NCI-H526 treated with DMSO at 0.1 percent for 48 hours (cell line): ENCODE measurements at regions not wholly inside any gene's neighbourhood (a gene's known extent, or its start where the extent isn't known, plus 50 kb on each side); places are given as distances from the start of the nearest gene placed in this dataset.
"Not testable (repeated sequence)": the region's sequence is repeated elsewhere in the genome, so short reads cannot be mapped to it uniquely, and the experiment has no call there.

Experiments used
- DNase-seq: peaks from one replicate; lab custom pipeline; 2025; lab: John Stamatoyannopoulos, UW

DNA sequence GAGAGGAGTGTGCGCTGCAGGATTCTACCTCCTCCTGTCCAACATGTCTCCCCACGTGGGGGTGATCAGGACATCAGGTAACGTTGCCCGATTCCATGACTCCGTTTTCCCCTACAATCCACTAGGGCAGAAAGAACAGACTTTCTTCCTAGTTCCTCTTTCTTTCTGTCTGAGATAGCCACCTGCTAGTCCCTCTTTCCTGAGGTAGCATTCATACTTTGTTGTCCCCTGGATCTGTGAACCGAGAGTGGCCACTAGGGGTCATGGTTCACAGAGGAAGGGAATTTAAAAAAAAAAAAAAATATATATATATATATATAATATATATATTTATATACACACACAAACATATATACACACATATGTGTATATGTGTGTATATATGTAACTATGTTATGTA, 210.0 kb upstream of the ZNF521 start:
- DNase-seq, result no peak

DNA sequence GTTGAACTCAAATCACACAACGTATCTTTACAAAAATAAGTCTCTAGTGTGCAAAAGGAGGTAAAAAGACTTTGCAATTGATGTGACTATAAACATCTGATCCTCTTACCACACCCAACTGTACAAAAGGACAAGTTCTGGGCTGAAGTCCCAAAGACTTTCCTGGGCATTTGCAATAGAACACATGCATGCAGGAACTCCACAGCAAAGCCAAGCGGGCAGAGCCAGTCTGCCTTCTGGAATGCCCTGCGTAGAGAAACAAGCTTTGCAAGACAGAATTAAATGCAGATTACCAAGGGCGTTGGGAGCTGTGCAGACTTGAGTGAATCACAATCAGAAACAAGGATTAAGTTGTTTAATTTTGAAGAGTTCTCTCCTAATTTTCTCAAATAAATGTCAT, 208.4 kb upstream of the ZNF521 start:
- no peak for DNase-seq

DNA sequence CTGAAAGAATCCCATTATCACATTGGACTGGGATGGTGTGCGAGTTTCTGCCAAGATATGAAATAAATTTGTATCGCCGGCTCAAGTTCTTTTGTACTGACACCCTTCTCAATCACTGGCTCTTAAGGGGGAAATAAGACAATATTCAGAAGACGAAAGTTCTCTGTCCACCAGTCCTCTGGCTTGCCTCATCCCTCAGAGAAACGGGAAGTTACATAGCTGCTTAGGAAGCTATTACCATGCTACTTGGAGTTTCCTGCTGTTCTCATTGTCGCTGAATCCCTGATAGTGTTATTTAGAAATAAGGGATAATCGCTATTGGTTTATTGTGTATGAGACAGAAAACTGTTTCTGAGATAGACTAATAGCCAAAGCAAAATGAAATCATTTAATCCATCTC, 205.0 kb upstream of the ZNF521 start:
- no peak for DNase-seq

DNA sequence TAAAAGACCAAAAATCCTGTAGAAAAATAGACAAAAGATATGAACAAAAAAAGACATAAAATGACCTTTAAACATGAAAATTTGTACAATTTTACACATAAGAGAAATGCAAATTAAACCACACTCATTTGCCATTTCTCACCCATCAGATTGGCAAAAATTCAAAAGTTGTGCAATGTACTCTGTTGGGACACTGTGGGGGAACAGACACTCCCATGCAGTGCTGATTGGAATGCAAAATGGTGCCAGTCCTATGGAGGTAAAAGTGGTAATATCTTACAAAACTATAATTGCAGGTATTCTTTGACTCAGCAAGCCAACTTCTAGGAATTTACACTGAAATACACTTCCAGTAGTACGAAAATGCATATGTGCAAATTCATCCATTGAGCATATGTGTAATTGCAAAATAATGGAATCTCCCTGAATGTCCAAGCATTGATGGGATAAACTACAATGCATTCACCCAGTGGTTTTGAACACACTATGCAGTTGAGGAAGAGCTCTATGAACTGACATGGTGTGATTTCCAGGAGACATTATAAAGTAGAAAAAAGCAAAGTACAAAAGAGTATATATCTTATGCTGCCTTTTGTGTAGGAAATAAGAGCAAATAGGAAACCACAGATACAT, 201.8 kb upstream of the ZNF521 start:
- DNase-seq, result no peak

DNA sequence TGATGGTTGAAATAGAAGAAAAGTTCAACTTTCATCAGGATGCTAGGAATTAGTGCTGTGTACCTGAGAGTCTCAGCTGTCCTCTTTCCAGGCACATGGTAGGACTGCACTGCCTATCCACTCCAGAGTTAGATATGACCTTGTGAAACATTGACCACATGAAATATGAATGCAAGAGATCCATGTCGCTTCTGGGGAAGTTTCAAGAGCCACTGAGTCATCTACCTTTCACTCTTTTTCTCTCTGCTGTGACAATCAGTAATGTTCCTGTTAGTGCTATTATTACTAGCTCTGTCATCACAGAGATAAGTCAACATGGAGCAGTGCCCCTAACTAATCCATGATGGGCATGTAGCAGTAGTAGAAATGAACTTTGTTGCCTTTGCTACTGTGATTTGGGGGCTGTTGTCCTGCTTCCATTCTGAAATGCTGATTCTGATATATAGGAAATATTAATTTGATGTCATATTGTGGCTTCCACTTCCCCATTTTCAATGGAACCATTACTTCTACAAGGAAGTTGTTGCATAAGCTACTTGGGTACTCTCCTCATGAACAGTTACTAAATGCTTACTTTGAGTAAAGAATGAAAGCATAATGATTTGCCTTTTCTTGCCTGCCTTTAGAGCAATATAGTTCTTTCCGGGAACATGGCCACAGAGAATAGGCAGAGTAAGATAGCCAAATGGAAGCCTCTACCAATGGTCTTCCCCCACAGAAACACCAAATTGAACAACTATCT, 192.8 kb upstream of the ZNF521 start:
- DNase-seq, result no peak

DNA sequence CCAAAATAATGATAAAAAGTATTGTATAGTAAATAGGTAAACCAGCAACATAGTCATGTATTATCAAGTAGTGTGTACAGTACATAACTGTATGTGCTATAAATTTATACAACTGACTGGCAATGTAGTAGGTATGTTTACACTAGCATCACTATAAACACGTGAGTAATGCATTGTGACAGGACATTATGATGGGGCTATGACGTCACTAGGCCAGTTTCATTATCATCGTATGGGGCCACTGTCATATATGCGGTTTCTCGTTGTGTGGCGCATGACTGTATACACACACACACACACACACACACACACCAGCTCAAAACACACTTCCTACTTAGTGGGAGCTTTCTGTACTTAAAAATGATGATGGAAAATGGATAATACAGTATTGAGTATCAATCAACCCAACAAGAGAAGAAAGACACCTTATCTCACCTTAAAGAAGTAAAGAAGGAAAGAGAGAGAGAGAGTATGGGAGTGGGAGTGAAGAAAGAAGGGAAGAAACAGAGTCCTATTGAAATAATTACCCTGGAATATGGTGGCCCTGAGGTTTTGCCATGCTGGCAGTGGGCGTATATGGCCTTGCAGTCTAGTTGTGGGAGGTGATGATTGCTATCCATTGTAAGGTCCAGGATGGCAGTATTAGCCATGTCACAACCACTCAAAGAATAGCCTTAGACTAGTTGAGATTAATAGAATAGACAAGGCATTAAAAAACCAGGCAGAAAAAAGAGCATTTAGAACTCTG, 186.4 kb upstream of the ZNF521 start:
- no peak for DNase-seq

DNA sequence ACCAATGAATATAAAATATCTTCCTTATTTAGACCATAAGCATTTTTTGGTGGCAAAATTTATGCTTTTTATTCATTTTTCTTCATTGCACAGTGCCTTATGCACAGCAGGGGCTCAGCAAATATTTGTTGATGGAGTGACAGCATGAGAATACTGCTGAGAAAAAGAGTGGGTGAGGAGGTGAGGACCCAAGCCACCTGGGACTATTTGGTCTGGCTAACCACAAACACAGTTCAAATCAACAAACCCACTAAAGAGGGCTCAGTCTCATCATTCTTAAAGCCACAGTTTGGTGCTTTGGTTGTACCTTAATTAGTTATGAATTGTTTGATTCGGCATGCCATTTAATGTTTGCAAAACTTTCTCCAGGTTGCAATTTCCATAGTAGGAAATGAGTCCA, 183.5 kb upstream of the ZNF521 start:
- no peak for DNase-seq

DNA sequence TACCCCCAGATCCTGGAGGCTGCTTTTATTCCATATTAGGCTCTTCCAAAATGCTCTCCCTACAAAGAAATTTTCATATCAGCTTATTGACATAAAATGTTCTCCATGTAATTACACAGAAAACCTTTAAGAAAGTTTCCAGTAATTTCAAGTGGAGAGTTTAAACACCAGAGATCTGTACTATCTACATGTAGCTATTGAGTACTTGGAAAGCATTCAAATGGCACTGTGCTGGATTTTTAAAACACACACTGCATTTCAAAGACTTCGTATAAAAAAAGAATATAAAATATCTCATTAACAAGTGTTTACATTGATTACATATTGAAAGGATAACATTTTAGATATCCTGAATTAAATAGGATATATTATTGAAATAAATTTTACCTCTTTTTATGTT, 182.4 kb upstream of the ZNF521 start:
- DNase-seq, result no peak

DNA sequence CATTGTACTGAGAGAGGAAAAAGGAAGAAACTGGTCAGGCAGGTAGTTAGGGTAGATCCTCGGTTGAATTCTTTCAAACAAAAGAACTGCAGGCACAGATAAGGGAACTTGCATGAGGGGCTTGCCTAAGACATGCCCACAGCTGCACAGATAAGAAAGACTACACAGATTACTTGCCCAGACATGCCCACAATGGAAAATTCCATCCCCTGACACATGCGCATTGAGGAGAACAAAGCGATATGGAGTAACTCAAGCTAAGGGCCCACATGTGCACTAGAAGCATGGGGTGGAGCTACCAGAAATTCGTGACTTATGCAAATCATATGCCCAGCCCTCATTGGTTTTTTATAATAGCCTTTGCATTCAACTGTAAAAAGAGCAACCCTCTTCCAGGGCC, 181.3 kb upstream of the ZNF521 start:
- DNase-seq, result peak; percentile 0

DNA sequence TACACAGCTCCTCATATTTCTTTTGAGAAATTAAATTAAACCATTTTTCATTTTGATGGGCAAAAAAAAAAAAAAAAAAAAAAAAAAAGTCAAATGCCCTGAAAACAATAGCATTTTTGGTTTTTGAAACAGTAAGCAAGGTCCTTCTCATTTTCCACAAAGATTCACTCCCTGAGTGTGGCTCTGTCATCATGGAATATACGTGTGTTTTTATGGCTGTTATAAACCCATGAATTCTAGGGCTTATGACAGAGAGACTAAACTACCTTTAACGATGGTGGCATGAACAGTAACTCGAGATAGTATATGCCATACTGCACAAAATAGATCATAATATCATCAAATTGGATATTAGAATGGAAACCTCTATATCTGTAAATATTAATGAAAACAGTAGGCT, 179.2 kb upstream of the ZNF521 start:
- no peak for DNase-seq

DNA sequence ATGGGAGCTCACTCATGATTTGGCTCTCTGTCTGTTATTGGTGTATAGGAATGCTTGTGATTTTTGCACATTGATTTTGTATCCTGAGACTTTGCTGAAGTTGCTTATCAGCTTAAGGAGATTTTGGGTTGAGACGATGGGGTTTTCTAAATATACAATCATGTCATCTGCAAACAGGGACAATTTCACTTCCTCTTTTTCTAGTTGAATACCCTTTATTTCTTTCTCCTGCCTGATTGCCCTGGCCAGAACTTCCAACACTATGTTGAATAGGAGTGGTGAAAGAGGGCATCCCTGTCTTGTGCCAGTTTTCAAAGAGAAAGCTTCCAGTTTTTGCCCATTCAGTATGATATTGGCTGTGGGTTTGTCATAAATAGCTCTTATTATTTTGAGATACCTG, 173.8 kb upstream of the ZNF521 start:
- not testable (repeated sequence) for DNase-seq

DNA sequence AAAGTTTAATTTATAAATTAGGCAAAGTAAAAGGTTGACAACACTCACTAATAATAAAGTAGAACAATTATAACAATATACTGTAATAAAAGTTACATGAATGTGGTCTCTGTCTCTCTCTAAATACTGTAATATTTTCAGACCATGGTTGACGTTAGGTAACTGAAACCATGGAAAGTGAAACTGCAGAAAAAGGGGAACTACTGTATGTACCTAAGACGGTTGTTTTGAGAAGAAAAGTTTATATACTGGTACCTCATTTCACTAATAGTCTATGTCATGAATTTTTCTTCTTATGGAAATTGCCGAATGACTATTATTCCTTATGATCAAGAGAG, 166.7 kb upstream of the ZNF521 start:
- DNase-seq, result no peak

DNA sequence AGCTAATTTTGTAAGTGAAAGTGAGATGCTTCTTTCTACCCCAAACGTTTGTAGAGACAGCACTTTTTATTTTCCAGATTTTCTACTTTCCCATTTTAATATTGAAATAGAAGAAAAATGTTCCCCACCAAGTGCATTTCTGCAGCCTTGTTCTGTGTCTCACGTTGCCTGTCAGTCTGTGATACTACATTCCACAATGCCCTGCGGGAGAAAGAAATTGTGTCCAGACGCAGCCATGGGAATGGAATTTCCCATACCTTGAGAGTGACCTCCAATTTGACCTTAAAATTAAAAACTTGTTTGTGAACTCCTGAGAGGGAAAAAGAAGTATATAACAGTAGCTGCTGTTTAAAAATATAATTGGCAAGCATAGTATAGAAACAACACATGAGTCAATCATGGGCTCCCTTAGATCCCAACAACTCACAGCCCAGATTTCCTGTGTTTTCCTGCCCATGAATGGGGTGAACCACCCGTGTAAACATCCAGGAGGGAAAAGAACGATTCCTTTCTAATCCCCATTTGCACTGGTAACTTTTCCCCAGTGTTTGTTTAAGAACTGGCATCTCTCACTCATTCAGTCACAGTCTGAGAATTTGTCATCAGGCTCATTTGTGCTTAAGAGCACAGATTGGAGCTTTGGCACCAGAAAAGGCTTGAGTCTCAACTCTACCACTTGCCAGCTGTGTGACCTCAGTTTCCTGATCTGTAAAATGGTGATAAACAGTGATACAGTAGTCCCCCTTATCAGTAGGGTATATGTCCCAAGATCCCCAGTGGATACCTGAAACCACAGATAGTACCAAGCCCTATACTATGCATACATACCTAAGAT, 166.1 kb upstream of the ZNF521 start:
- no peak for DNase-seq

DNA sequence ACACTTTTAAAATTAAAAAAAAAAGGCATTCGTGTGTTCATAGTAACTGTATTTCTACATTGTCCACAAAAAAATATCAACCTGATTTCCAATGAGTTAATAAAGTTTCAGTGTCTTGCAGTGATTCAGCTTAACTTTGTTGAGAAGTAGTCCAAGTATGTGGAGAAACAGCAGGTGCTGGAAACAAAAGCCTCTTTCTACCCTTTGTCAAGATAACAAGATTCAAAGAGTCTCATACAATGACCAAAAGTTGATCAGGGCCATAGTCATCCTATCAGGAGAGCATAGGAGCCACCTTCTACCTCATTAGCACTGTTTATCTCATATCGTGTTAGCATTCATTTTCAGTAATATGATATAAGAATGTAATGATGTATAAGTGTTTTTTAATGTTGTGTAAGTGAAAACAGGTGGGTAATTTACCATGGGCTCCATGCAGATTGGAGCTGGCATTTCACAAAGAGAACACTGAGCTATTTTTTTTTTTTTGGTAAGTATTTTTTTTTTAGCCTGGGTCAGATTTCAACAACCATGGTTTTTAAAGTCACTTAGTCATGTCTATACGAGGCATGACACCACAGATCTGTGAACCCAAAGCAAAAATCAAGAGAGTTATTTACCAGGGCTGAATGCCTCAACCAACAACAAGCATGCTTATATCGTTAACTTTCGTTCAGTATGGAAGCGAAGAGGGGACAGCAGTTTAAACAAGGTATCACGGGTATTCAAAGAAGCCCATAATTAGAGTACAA, 165.0 kb upstream of the ZNF521 start:
- no peak for DNase-seq

DNA sequence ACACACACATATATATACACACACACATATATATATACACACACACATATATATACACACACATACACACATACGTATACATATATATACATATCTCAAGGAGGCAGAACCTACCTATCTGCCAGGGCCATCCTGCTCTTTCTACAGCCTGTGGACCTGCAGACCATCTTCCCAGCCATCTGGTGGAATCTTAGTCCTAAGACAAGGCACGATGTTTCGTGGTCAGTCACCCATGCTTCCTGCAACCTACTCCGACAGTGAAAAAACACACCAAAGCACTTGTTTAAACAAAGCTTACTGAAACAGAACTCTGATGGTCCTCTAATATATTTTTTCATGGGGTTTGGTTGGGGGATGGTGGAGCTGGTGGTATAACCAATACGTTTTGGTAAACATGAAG, 164.2 kb upstream of the ZNF521 start:
- no peak for DNase-seq

DNA sequence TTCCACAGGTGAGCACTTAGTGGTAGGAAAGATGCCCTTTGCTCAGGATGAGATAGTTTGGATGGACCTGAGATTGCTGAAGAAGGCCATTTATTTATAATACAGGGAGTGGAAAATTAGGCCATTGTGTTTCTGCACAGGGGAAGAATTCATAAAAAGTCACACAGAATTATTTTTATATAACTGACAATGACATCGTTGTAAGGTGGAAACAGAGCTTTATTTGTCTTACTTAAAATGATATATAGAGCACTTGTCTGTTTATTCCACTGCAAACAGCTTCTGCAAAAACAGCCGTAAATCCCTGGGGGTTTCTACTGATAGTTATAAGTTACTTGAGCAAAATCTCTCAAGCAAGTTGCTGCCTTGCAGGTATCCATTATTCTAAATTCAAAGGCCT, 158.1 kb upstream of the ZNF521 start:
- no peak for DNase-seq

DNA sequence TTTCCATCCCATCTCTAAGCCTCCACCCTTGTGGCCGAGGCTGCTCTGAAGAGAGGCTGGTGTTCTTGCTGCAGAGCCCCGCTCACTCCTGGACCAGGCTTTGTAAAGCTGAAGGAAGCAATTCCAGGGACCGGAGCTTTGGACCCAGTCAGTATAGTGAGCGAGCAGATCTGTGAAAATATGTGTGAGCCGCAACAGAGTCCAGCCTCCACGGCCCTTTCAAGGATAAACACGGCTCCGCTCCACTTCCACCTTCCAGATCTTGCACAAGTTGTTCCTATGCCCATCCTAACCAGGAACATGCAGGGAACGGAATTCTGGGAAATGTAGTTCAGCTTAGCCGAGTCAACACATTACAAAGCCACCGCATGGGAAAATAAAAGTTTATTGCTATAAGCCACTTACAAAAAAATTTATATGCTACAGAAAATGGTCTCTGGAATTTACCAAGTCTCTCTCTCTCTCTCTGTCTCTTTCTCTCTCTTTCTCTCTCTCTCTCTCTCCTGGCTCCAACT, 151.7 kb upstream of the ZNF521 start:
- peak; percentile 7 for DNase-seq

DNA sequence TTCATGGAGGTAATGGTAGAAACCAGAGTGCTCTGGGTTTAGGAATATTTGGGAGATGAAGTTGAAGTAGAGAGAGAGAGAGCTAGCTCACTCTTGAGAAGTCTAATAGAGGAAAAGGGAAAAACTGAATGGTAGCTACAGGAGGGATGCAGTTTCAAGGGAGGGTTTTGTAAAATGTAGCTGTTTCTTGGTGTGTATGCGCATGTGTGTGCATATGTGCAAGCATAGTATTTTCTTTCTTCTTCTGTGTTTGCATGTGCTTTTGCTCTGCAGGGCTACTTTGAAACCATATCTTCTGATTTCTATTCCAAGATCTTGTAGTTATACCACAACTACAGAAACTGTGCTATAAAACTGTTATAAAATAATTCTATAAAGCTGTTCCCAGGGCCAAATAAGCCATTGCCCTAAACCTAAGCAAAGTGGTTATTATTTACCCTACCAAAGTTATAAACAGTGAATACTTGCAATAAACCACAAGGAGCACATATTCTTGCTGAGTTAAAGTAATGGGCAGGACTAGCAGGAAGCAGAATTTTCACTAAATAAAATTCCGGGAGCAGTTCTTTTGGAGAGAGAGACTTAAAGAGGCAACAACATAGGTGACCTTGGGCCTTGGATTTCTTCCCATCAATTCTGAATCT, 145.3 kb upstream of the ZNF521 start:
- no peak for DNase-seq

DNA sequence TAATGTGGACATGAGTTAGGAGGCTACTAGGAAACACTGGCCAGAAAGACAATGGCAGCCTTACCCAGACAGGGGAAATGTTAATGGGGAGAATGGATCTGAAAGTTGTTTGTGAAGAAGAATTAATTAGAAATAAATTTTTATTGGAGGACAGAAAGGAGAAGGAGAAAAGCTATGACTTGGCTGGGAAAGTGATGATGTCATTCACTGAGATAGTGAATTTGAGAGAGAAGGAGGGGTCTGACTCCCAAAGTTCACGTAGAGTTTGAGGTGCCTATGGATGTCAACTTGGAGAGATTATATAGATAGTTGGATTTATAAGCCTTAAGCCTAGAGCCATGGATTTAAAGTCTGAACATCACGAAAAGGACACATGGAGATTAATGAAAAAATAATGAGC, 144.6 kb upstream of the ZNF521 start:
- no peak for DNase-seq

DNA sequence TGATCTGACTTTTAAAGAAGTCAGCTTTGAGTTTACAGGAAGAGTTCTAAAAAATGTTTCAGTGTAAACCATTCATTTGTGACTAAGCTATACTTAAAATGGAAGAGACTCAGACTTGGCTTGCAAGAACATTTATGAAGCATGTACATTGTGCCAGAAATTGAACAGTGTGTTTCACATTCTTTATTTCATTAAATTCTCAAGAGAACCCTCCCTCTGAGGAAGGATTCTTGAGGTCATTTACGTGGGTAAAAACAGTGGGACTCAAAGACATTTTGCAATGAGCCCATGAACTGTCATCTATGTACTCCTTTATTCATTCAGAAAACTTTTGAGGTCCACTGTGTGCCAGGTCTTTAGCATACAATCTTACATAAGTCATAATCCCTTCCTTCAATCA, 143.6 kb upstream of the ZNF521 start:
- no peak for DNase-seq

DNA sequence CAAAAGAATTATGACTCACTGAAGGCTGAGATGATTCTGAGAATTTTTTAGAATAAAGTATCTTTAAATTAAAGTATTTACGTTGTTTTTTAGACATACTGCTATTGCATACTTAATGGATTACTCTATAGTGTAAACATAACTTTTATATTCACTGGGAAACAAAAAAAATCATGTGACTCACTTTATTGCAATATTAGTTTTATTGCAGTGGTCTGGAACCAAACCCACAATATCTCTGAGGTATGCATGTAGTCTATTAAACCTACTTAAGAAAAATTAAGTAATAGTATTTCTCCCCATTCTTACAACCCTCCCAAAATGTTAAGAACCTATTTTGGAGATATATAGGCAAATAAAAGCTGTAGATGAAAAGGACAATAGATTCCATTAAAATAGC, 142.9 kb upstream of the ZNF521 start:
- no peak for DNase-seq
